ENCODE measurements at regions not wholly inside any gene's neighbourhood (a gene's known extent, or its start where the extent isn't known, plus 50 kb on each side); places are given as distances from the start of the nearest gene placed in this dataset.

DNA sequence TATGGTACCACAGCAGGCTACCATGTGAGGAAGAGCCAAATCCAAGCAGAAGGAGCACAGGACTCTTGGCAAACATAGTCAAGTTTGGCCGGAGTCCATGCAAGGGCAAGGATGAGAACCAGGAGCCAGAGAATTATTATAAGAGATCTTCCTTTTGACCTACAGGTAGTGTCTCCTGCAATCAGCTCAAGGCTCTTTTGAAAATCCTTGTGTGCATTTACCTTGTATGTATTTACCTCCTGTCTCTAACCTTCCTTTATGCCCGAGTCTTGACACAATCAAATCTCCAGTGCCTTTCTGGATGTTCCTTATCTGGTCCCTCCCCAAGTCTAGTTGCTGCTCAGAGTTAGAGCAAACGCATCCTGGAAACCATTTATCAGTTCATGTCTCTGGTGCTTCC is 855.0 kb upstream of the CELF4 start:
- in situ Hi-C loops (cut with HindIII; ENCODE audit: low pct_unique_long_range_greater_than_20kb, low sequenced_read_pairs) = no loop called here
- no peak for DNase-seq (ENCODE audit: low read depth)

DNA sequence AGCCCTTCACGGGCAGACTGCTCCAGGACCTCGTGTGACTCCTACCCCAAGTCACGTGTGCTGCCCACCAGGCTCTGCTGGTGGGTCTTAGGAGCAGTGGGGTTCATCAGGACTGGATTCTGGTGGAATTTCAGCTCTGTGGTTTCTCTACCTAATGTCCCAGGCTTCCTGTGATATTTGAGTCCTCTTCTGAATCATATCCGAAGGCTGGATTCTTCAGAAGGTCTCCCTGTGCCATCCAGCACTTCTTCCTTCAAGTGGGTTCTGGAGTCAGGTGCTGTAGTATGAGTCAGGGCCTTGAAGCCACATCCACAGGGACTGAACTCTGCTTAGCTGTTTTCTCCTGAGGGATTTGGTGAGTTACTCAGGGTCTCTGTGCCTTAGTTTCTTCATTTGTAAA is 850.2 kb upstream of the CELF4 start:
- in situ Hi-C loops (cut with HindIII; ENCODE audit: low pct_unique_long_range_greater_than_20kb, low sequenced_read_pairs) = no loop called here
- DNase-seq (ENCODE audit: low read depth) = no peak

DNA sequence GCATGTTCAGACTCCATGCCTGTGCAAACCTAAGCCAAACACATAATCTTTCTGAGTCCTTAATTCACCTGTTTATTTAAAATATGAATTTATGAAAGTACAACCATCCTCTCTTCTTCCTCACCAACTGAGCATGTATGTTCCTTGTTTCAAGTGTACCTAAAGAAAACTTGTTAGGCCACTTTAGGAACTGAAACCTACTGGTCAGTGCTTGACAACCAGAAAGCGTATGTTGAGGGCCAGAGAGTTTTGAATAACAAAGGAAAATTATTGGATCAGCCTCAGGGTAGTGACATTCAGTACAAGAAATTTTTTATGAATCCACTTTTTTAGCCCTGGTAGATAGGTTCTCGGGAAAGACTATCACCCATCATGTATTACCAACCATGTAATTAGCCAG is 847.6 kb upstream of the CELF4 start:
- DNase-seq (ENCODE audit: low read depth) = no peak
- in situ Hi-C loops (cut with HindIII; ENCODE audit: low pct_unique_long_range_greater_than_20kb, low sequenced_read_pairs) = no loop called here

DNA sequence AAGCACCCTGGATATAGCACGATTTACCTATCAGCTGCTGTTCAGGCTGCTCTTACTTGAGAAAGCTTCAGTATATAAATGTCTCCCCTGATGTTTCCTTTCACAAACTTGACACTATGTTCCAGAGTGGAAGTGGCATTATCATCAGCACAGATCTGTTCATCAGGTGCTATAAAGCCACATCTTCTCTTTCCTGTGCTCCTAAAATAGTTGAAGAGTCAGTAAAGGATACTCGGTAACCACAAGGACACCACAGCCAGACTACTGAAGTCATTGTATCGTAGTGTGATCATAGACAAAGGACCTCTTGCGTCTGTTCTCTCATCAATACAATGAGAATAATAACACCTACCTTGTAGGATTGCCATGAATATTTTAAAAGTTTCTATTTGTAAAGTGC is 841.0 kb upstream of the CELF4 start:
- in situ Hi-C loops (cut with HindIII; ENCODE audit: low pct_unique_long_range_greater_than_20kb, low sequenced_read_pairs) = no loop called here

DNA sequence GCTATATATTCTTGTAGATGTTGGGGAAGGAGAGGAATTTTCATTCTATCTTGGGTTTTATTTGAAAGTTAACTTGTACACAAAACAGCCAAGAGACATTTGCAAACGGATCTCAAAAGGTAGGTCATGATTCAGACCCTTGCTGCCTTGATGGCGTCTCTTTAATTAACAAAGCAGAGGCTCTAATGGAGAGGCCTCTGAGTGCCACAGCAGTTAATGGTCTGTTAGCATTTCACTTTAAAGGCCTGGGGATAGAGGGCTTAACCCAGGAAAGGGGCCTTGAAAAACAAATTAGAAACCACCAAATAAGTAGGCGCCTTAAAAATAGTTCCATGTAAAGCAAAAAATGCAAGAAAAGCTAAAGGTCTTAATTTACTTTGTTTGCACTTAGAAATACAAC is 836.9 kb upstream of the CELF4 start:
- DNase-seq (ENCODE audit: low read depth) = no peak
- in situ Hi-C loops (cut with HindIII; ENCODE audit: low pct_unique_long_range_greater_than_20kb, low sequenced_read_pairs) = no loop called here

More for the DNA sequence above, 841.0 kb upstream of the CELF4 start:
- DNase-seq (ENCODE audit: low read depth) = no peak

DNA sequence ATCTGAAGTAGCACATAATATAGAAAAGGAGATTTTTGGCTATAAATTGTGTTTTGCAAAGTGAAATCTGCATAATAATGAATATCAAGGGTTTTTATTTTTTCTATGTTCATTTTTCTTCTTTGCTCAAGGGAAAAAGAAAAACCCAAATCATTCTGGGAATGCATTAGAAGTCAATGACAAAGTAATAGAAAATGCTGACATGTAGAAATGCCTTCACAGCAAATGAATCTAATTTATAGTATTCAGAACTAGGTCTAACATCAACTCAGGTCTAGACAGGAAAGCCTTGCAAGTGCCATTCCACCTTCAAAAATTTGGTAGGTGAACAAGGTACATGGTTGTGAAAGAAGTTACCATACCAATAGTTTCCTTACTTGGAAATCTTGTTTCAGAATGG is 831.5 kb upstream of the CELF4 start:
- DNase-seq (ENCODE audit: low read depth) = no peak
- in situ Hi-C loops (cut with HindIII; ENCODE audit: low pct_unique_long_range_greater_than_20kb, low sequenced_read_pairs) = no loop called here

DNA sequence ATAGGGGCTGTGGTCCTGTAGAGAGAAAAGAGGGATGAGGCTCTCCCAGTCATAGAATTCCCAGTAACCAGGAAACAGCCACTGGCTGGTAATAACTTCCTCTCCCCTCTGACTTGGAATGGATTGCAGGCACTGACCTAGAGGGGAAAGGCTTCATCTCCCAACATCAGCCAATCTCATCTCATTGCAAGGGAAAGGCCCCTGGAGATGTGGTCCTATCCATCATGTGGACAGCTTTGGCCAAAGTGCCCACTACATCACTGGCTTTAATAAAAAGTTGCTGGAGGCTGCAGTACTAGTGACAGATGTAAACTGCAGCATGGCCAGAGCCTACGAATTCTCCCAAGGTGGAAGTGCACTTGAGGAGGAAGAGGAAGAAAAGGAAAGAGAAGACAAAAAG is 820.5 kb upstream of the CELF4 start:
- in situ Hi-C loops (cut with HindIII; ENCODE audit: low pct_unique_long_range_greater_than_20kb, low sequenced_read_pairs) = no loop called here
- DNase-seq (ENCODE audit: low read depth) = no peak

DNA sequence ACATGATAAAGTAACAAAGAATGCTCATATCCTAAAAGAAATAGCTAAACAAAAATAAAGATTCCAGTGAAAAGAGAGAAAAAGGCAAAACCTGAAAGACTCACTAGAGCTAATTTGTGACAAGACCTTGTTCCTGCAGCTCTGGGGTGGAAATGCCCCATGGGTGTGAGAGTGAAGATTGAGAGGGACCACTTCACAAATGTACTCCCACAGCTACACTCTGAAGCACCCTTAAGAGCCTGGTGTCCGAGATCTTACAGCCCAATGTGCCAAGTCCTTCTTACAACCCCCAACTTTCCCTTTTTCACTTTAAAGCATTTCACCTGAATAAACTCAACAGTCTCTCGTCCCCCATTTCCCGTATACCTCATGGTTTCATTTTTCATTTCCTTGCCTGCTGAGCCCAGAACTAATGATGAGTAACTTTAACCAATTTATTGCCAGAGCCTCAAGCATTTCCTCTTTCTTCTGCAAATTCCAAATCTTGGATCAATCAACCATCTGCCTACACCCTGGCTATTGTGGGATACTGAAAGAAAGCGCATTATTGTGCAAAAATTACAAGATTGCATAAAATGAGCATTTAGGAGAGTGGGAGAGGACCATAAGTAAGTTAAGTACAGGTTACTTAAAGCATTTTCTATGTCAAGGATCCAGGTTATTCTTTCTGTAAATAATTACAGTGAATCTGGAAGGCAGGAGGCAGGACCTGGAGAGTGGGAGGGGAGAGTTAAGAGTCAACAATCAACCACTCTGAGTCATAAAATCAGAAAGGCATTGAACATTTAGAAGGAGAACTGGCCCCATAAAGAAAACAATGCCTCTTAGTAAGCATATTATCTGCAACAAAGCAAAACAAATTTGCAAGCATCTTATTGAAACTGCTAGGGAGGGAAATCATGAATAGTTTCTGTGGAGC is 804.4 kb upstream of the CELF4 start:
- DNase-seq (ENCODE audit: low read depth) = peak; percentile 46
- in situ Hi-C loops (cut with HindIII; ENCODE audit: low pct_unique_long_range_greater_than_20kb, low sequenced_read_pairs) = no loop called here

DNA sequence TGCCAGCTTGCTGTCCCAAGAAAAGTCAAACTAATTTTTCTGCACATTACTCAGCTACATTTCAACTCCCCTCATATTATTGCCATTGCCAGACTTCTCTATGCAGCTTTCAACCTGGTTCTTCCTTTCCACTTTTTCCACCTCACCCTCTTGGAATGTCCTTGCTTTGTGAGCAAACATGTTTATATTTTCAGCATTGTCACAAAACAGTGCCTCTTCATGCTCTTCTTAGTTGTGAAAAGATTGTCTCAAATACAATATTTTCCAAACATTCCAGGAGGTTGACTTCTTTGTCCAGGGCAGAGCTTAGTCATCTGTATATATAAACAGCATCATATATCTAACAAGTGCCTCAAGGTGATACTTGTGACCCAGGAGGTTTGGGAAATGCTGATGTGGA is 803.3 kb upstream of the CELF4 start:
- in situ Hi-C loops (cut with HindIII; ENCODE audit: low pct_unique_long_range_greater_than_20kb, low sequenced_read_pairs) = no loop called here

DNA sequence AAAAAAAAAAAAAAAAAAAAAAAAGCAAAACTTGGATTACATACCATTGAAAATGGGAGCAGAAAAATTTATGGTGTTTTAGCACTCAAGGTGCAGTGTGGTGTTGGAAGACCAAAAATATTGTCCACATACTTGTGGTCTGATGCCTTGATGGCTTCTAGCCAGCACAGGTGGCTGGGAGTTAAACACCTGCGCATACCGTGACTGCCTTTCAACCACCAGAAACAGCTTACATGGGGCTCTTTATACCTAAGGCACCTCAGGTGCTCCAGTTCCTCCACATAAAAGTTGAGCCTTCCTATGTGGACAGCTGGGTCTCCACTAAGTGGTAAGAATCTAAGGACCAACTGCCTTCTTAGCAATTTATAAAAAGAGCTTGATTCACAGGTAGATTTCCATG is 802.6 kb upstream of the CELF4 start:
- in situ Hi-C loops (cut with HindIII; ENCODE audit: low pct_unique_long_range_greater_than_20kb, low sequenced_read_pairs) = no loop called here
- DNase-seq (ENCODE audit: low read depth) = no peak

More for the DNA sequence above, 803.3 kb upstream of the CELF4 start:
- DNase-seq (ENCODE audit: low read depth) = peak; percentile 19

DNA sequence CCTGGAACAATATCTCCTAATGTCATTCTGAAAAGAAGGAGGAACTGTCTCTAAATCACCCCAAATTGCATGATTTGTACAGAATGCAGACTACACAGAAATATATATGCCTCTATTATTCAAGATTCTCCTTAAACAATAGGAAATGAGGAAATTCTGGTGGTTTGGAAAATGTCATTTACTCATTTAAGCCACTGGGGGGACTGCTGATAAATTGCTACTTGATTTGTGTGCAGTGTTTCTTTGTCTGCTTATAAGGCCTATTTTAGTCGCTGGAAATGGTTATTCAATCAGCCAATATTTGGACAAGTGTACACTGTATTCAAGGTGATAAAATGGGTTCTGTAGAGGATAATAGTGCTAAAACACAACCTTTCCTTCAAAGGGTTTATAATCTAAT is 801.9 kb upstream of the CELF4 start:
- in situ Hi-C loops (cut with HindIII; ENCODE audit: low pct_unique_long_range_greater_than_20kb, low sequenced_read_pairs) = no loop called here
- DNase-seq (ENCODE audit: low read depth) = no peak

DNA sequence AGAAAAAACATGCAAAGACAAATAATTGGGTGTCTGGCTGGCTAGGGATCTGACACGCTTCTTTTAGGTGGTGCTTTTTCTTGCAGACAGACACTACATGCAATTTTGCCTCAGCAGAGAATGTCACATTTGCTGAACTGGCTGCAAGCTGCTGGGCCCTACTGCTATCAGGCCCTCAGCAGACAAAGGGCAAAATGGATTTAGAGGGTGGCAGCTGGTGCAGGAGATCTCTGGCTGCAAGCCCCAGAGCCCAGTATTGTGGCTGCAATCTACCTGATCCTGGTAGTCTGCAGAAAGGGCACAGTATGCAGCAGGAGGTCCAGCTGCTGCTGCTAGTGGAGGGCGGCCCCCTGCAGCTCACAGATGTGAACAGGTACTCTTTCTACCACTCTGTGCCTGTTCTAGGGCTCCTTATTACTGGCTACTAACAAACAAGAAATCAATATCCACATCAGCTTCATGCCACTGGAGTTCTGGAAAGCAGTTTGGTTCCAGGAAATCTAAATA is 796.7 kb upstream of the CELF4 start:
- DNase-seq (ENCODE audit: low read depth) = no peak
- in situ Hi-C loops (cut with HindIII; ENCODE audit: low pct_unique_long_range_greater_than_20kb, low sequenced_read_pairs) = no loop called here

DNA sequence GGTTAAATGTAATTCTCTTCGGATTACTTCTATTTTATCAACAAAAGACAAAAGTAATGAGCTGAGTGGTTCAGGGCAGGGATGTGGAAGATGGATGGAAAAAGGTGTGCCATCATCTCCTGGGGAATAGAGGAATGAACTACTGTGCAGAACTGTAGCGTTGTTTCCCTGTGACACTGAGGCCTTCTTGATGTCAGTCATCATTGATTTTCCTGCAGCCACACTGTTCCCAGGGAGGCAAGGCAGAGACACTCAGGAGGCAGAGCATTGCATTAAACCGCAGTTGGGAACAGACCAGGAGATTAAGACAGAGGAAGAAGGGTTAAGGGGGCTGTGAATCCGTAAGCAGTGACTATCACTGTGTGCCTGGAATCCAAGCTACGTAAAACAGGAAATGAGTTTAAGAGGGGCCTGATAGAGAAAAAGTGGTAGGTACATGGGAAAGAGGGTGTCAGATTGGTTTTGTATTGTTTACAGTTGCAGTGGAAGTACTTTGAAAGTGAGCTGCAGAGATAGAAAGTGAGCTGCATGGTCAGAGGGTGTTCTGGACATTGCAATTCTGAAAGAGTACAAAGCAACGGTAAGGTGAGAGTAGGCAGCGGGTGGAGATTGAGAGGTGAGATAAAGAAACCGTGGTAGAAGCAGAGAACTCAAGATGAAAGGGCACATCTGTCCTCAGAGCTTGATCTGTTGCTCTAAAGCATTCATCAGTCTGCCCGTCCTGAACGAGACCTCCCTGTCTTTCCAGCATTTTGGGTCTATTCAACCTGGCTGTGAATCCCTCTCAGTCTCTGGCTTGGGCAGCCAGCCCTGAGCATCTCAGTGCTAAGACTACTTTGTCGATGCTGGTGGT is 793.4 kb upstream of the CELF4 start:
- in situ Hi-C loops (cut with HindIII; ENCODE audit: low pct_unique_long_range_greater_than_20kb, low sequenced_read_pairs) = no loop called here
- no peak for DNase-seq (ENCODE audit: low read depth)

DNA sequence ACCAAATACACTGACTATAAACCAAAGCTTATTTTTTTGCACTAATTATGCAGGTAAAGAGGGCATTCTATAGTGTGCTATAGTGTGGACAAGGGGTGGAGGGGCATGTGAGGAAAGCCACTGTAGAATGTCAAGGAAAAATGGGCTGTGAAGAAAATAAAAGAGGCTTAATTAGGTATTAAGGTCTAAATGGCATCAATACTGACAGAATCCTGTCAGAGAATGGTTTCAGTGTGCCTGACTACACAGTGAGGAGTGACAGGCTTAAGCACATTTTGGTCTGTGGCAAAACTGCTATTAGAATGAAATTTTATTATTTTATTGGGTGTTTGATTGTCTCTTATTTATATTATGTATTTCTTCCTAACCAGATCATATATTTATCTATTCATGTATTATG is 787.6 kb upstream of the CELF4 start:
- in situ Hi-C loops (cut with HindIII; ENCODE audit: low pct_unique_long_range_greater_than_20kb, low sequenced_read_pairs) = no loop called here
- no peak for DNase-seq (ENCODE audit: low read depth)

DNA sequence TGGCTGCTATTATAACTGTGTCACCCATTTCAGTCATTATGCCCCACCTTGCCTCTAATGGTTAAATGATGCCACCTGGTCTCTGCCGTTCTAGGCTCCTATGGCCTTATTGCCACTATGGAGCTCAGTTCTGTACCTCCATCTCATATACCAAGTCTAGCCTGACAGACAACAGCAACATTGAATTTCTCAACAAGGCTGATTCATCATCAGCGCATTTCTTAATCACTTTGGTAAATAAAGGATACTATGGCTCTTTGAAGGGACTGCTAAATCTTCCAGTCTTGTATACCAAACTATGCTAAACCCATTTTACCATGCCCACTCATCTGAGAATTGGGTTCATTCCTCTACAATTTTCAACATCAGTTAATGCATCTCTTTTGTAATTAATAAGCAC is 784.5 kb upstream of the CELF4 start:
- no peak for DNase-seq (ENCODE audit: low read depth)
- in situ Hi-C loops (cut with HindIII; ENCODE audit: low pct_unique_long_range_greater_than_20kb, low sequenced_read_pairs) = no loop called here

DNA sequence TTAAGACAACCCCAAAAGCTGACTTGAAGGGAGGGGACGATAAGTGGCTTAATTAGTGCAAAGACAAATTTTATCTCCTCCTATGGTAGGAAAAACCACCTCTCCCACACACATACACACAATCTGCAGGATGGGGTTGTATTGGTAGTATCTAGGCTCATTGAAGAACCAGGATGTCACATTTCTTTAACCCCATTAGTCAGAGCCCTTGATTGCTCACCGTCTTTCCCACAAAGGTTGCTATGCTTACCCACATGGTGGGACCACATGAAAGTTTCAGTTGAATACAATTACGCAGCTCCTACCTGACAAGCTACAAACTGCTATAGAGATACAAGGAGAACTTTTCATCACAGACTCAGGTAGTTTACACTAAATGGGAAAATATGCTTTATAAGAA is 765.0 kb upstream of the CELF4 start:
- in situ Hi-C loops (cut with HindIII; ENCODE audit: low pct_unique_long_range_greater_than_20kb, low sequenced_read_pairs) = no loop called here
- no peak for DNase-seq (ENCODE audit: low read depth)

DNA sequence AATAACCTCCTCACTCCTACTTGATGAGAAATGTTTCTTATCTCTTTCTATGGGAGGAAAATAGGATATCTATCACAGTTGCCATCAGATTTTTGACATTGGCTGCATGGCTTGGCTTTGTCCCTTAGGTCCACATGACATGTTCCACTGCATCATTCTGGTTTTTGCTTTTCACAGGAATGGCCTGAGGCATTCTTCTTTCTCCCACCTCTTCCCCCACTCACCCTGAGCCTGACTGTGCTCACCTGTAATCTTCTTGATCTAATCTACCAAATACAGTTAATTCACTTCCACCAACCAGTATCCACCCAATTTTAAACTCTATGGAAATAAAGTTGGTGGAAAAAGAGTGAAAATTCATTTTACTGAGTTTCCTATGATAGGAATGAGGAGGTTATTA is 763.5 kb upstream of the CELF4 start:
- in situ Hi-C loops (cut with HindIII; ENCODE audit: low pct_unique_long_range_greater_than_20kb, low sequenced_read_pairs) = no loop called here
- DNase-seq (ENCODE audit: low read depth) = no peak

DNA sequence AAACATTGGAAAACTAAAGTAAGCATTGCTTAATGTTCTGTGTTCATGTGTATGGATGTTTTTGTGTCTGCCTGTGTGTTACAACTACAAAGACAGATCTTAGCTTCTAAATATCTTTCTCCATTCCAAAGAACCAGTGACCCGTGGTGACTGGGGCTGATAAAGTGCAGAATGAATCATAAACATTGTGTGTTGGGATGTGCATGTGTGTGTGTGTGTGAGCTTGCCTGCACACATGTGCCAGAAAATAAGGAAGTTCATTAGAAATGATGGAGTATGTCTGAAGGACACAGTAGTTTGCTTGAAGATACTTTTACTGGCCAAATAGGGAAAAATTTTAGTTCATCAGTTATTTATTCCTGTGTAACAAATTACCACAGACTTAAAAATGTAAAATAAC is 756.6 kb upstream of the CELF4 start:
- in situ Hi-C loops (cut with HindIII; ENCODE audit: low pct_unique_long_range_greater_than_20kb, low sequenced_read_pairs) = no loop called here
- no peak for DNase-seq (ENCODE audit: low read depth)

DNA sequence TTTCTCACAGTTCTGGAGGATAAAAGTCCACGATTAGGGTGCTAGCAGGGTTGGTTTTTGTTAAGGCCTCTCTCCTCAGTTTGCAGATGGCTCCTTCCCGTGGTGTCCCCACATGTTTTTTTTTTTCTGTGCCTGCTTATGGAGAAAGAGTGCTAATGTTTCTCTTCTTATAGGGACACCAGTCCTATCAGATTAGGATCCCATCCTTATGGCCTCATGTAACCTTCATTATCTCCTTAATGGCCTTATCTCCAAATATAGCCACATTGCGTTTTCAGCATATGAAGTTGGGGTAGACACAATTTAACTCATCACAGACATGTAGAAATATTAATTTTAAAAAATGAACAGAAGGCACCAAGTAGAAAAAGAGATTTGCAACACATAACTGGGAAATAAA is 755.7 kb upstream of the CELF4 start:
- in situ Hi-C loops (cut with HindIII; ENCODE audit: low pct_unique_long_range_greater_than_20kb, low sequenced_read_pairs) = no loop called here
- DNase-seq (ENCODE audit: low read depth) = no peak

Measured in Caki2 (cell line).